Type B pancreatic cell (in vitro differentiated cells): ENCODE measurements at regions not wholly inside any gene's neighbourhood (a gene's known extent, or its start where the extent isn't known, plus 50 kb on each side); places are given as distances from the start of the nearest gene placed in this dataset.

ENCODE experiments used
- DNase-seq: peaks from one replicate; pipeline ENCODE4 v3.0.0; 2021; ENCODE audit warnings: mixed read lengths; ENCODE audit not compliant: unreplicated experiment; ENCODE audit errors: extremely low spot score
- H3K27ac Mint-ChIP-seq: 2 replicates; pipeline ENCODE4 v1.8.0; 2021; ENCODE audit warnings: mild to moderate bottlenecking, mixed read lengths
- H3K27me3 Mint-ChIP-seq: 2 replicates; pipeline ENCODE4 v1.8.0; 2021; ENCODE audit warnings: mixed read lengths
- H3K36me3 Mint-ChIP-seq: 2 replicates; pipeline ENCODE4 v1.8.0; 2021; ENCODE audit warnings: mixed read lengths
- H3K4me1 Mint-ChIP-seq: one replicate; pipeline ENCODE4 v1.8.0; 2021; ENCODE audit warnings: mixed read lengths; ENCODE audit not compliant: unreplicated experiment
- H3K4me3 Mint-ChIP-seq: 2 replicates; pipeline ENCODE4 v1.8.0; 2021; ENCODE audit warnings: mild to moderate bottlenecking, mixed read lengths
- H3K9me3 Mint-ChIP-seq: 2 replicates; pipeline ENCODE4 v1.8.0; 2021; ENCODE audit warnings: mixed read lengths
- CTCF ChIP-seq: fragments of 200-600 bp; sonication (generic); conservative IDR thresholded peaks from 2 replicates; pipeline ENCODE4 v1.5.0; 2021; ENCODE audit warnings: antibody characterized with exemption, mild to moderate bottlenecking

GRCh38 chr4:147025042-147025441 lies 79.4 kb upstream of the TTC29 start:
- H3K27me3 Mint-ChIP-seq: no peaks in the 10 kb centered on the region
- DNase-seq: no peak

GRCh38 chr4:147029296-147029695 lies 83.6 kb upstream of the TTC29 start:
- Mint-ChIP-seq H3K36me3 (no peaks in the 10 kb centered on the region), H3K27ac (no peak overlapping the region), H3K4me3 (no peak overlapping the region), H3K27me3 (no peaks in the 10 kb centered on the region), H3K4me1 (no peaks in the 10 kb centered on the region), H3K9me3 (no peaks in the 10 kb centered on the region)
- no peak for DNase-seq
- no peak for TF ChIP-seq CTCF

More at GRCh38 chr4:147025042-147025441, 79.4 kb upstream of the TTC29 start:
- Mint-ChIP-seq H3K36me3 (no peaks in the 10 kb centered on the region), H3K9me3 (no peaks in the 10 kb centered on the region), H3K4me1 (no peaks in the 10 kb centered on the region), H3K27ac (no peak overlapping the region), H3K4me3 (no peak overlapping the region)
- TF ChIP-seq CTCF: no peak

GRCh38 chr4:147034372-147034771 lies 88.7 kb upstream of the TTC29 start:
- H3K4me1 Mint-ChIP-seq: no peaks in the 10 kb centered on the region
- H3K27ac Mint-ChIP-seq: no peak overlapping the region
- H3K9me3 Mint-ChIP-seq: no peaks in the 10 kb centered on the region

GRCh38 chr4:147037069-147037468 lies 91.4 kb upstream of the TTC29 start:
- Mint-ChIP-seq H3K9me3 (no peaks in the 10 kb centered on the region), H3K4me1 (peaks cover 9% of the 10 kb centered on the region), H3K4me3 (no peak overlapping the region), H3K36me3 (no peaks in the 10 kb centered on the region), H3K27ac (no peak overlapping the region), H3K27me3 (peaks cover 3% of the 10 kb centered on the region)
- TF ChIP-seq CTCF: no peak
- no peak for DNase-seq

More at GRCh38 chr4:147034372-147034771, 88.7 kb upstream of the TTC29 start:
- peaks cover 3% of the 10 kb centered on the region for H3K27me3 Mint-ChIP-seq
- no peak overlapping the region for H3K4me3 Mint-ChIP-seq
- TF ChIP-seq CTCF: no peak
- no peaks in the 10 kb centered on the region for H3K36me3 Mint-ChIP-seq
- DNase-seq: no peak

GRCh38 chr4:147039976-147040575 lies 94.4 kb upstream of the TTC29 start:
- H3K27ac Mint-ChIP-seq: no peak overlapping the region
- H3K4me1 Mint-ChIP-seq: peaks cover 9% of the 10 kb centered on the region
- DNase-seq: no peak
- H3K27me3 Mint-ChIP-seq: peaks cover 3% of the 10 kb centered on the region
- TF ChIP-seq CTCF: no peak
- no peaks in the 10 kb centered on the region for H3K9me3 Mint-ChIP-seq
- H3K36me3 Mint-ChIP-seq: no peaks in the 10 kb centered on the region
- no peak overlapping the region for H3K4me3 Mint-ChIP-seq

GRCh38 chr4:147040874-147041273 lies 95.2 kb upstream of the TTC29 start:
- H3K36me3 Mint-ChIP-seq: no peaks in the 10 kb centered on the region
- H3K4me3 Mint-ChIP-seq: no peak overlapping the region
- peaks cover 9% of the 10 kb centered on the region for H3K4me1 Mint-ChIP-seq

More at GRCh38 chr4:147040874-147041273, 95.2 kb upstream of the TTC29 start:
- no peak for TF ChIP-seq CTCF
- no peaks in the 10 kb centered on the region for H3K9me3 Mint-ChIP-seq
- H3K27ac Mint-ChIP-seq: no peak overlapping the region
- no peak for DNase-seq
- H3K27me3 Mint-ChIP-seq: peaks cover 3% of the 10 kb centered on the region
